ENCODE measurements at regions not wholly inside any gene's neighbourhood (a gene's known extent, or its start where the extent isn't known, plus 50 kb on each side); places are given as distances from the start of the nearest gene placed in this dataset.

DNA sequence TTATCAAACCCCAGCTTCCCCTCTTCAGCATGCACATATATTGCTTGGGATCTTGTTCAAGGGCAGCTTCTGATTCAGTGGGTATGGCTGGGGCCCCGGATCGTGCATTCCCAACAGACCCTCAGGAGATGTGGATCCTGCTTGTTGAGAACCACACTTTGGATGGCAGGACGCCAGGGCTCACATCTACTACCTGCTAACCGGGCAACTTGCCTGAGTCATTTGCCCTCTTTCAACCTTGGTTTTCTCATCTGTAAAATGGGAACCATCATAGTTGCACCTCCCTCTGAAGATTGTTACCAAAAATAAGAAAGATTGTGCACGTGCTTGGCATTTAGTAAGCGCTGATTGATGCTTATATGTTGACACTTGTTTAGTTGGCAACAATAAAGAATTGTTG is 154.6 kb downstream of the ACKR3 start:
- DNase-seq (ENCODE audit: low spot score) (no peak), ATAC-seq (ENCODE audit: low FRiP score) (no peak)
- TF ChIP-seq CTCF (IDR thresholded peaks at IDR 0.05): no peak

GRCh38 chr2:236726701-236727450 is 157.3 kb downstream of the ACKR3 start:
- TF ChIP-seq CTCF (IDR thresholded peaks at IDR 0.05): no peak
- ATAC-seq (ENCODE audit: low FRiP score): no peak
- no peak for DNase-seq (ENCODE audit: low spot score)

- TF ChIP-seq CTCF (IDR thresholded peaks at IDR 0.05): no peak
- ATAC-seq (ENCODE audit: low FRiP score) (no peak), DNase-seq (ENCODE audit: low spot score) (no peak)
These were observed 159.5 kb downstream of the ACKR3 start for GRCh38 chr2:236728916-236729670.

DNA sequence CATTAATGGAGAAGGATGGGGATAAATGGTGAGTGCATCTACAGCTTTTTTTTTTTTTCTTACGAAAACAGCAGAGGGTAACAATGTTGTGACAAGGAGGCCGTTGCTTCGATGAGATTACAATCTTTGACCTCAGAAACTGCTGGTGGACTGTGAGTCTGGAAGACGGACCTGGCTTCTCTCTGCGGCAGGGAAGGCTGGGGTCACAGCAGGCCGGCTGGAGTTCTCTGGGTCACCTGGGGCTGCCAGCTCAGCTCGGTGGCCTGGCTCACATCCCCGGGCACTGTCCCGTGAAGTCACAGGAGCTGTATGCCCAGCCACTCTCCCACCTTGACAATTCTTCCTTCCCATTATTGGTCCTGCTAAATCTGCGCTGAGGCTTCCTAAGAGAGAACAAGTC is 160.8 kb downstream of the ACKR3 start:
- no peak for TF ChIP-seq CTCF (IDR thresholded peaks at IDR 0.05)
- no peak for ATAC-seq (ENCODE audit: low FRiP score)
- no peak for DNase-seq (ENCODE audit: low spot score)

DNA sequence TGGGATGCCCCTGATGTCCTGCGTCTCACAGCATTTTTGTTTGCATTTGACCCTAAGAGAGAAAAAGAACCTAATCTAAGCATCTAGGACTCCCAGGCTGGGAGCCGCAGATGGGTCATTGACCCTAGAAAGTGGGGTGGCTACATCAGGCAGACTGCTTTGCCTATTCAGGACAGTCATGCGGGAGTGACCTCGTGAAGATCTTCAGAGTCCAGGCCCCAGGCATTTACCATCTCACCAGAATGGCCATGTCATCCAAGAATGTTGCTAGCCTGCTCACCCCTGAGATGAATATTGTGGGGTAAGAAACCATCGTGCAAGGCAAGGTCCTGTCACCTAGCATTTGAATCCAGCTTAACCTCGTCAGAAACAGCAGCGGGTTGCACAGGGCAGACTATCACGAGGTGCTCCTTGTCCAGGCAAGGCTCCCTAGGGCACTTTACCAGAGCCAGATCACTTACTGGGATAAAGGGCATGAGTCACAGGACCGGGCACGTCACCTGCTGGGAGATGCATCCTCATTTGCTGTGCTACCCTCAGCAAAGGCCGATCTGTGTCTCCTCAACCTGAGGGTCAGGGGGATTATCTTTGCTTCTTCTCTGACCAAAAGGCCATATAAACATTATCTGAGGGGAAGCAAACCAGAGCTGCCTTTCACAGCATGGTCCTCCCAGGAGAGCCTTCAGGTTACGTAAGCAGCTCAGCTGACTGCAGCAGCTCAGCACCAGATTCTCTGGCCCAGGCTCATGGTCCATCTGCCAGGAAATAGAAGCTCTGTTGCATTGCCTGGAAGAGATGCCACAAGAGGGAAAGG is 162.3 kb downstream of the ACKR3 start:
- no peak for TF ChIP-seq CTCF (IDR thresholded peaks at IDR 0.05)

GRCh38 chr2:236733156-236733555 is 163.5 kb downstream of the ACKR3 start:
- DNase-seq (ENCODE audit: low spot score): no peak
- no peak for ATAC-seq (ENCODE audit: low FRiP score)
- no peak for TF ChIP-seq CTCF (IDR thresholded peaks at IDR 0.05)

More for the DNA sequence above, 162.3 kb downstream of the ACKR3 start:
- ATAC-seq (ENCODE audit: low FRiP score) (peak; percentile 85), DNase-seq (ENCODE audit: low spot score) (no peak)
